ENCODE measurements at regions not wholly inside any gene's neighbourhood (a gene's known extent, or its start where the extent isn't known, plus 50 kb on each side); places are given as distances from the start of the nearest gene placed in this dataset.

DNA sequence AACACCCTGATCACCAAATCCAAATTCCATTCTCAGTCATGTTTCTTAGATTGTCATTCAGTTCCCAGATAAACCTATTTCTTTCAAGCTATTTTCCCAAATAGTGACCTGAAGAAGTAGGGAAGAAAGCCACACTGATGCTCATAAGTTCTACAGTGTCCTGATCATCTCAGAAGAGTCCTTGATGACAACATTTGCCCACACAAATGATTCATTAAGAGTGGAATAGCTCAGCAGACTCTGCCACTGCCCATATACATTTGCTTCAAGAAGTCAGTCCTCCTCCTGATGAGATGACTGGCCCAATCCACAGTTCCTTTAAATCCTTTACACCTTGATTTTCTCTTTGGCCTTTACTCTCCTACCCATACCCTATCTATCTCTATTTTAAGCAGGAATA lies 283.7 kb upstream of the NR4A3 start:
- H3K36me3 ChIP-seq (ENCODE audit: control insufficient read depth in 1 of 2, insufficient read depth in 2 of 2, low read length in 2 of 2), result no peaks in the 10 kb centered on the region

DNA sequence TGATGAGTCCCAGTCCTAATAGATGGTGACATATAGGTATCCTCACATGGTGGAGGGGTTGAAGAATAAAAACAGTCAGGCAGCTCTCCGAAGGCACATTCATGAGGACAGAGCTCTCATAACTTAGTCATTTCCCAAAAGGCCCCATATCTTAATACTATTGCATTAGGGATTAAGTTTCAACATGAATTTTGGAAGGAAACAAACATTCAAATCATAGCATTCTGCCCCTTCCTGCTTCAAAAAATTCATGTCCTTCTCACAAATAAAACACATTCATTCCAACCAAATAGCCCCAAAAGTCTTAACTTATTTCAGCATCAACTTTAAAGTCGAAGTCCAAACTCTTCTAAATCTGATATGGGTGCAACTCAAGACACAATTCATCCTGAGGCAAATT lies 277.2 kb upstream of the NR4A3 start:
- no peak overlapping the region for H3K27ac ChIP-seq (ENCODE audit: low read depth, low read length)
- H3K36me3 ChIP-seq (ENCODE audit: control insufficient read depth in 1 of 2, insufficient read depth in 2 of 2, low read length in 2 of 2), result no peaks in the 10 kb centered on the region
- H3K27me3 ChIP-seq (ENCODE audit: control insufficient read depth in 1 of 2, insufficient read depth in 2 of 2, low read length in 2 of 2), result no peaks in the 10 kb centered on the region
- no peak overlapping the region for H3K9ac ChIP-seq (ENCODE audit: low read depth in 1 of 2, low read length in 2 of 2)
- peaks cover 0 to 2% of the 10 kb centered on the region in 2 donors for H3K9me3 ChIP-seq (ENCODE audit: control insufficient read depth in 1 of 2, low read length in 2 of 2)
- no peaks in the 10 kb centered on the region for H3K4me1 ChIP-seq (ENCODE audit: control insufficient read depth in 1 of 2, insufficient read depth in 2 of 2, low read length in 2 of 2)
- no peak overlapping the region for H3K4me3 ChIP-seq (ENCODE audit: low read depth in 1 of 2, low read length in 2 of 2)

More for the DNA sequence above, 283.7 kb upstream of the NR4A3 start:
- Histone ChIP-seq H3K9ac (ENCODE audit: low read depth in 1 of 2, low read length in 2 of 2) (no peak overlapping the region), H3K27me3 (ENCODE audit: control insufficient read depth in 1 of 2, insufficient read depth in 2 of 2, low read length in 2 of 2) (no peaks in the 10 kb centered on the region), H3K4me1 (ENCODE audit: control insufficient read depth in 1 of 2, insufficient read depth in 2 of 2, low read length in 2 of 2) (no peaks in the 10 kb centered on the region), H3K4me3 (ENCODE audit: low read depth in 1 of 2, low read length in 2 of 2) (no peak overlapping the region), H3K9me3 (ENCODE audit: control insufficient read depth in 1 of 2, low read length in 2 of 2) (no peaks in the 10 kb centered on the region), H3K27ac (ENCODE audit: low read depth, low read length) (no peak overlapping the region)

DNA sequence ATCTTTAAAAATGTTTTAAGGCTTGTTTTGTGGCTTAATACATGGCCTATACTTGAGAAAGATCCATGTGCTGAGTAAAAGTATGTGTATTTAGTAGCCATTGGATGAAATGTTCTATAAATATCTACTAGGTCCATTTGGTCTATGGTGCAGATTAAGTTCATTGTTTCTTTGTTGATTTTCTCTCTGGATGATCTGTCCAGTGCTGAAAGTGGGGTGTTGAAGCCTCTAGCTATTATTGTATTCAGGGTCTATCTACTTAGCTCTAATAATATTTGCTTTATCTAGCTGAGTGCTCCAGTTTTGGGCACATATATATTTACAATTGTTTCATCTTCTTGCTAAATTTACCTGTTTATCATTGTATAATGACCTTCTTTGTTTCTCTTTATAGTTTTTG lies 272.2 kb upstream of the NR4A3 start:
- Histone ChIP-seq H3K4me3 (ENCODE audit: low read depth in 1 of 2, low read length in 2 of 2) (no peak overlapping the region), H3K36me3 (ENCODE audit: control insufficient read depth in 1 of 2, insufficient read depth in 2 of 2, low read length in 2 of 2) (no peaks in the 10 kb centered on the region), H3K27me3 (ENCODE audit: control insufficient read depth in 1 of 2, insufficient read depth in 2 of 2, low read length in 2 of 2) (no peaks in the 10 kb centered on the region), H3K4me1 (ENCODE audit: control insufficient read depth in 1 of 2, insufficient read depth in 2 of 2, low read length in 2 of 2) (no peaks in the 10 kb centered on the region), H3K9ac (ENCODE audit: low read depth in 1 of 2, low read length in 2 of 2) (no peak overlapping the region), H3K9me3 (ENCODE audit: control insufficient read depth in 1 of 2, low read length in 2 of 2) (peaks cover 4 to 8% of the 10 kb centered on the region in 2 donors), H3K27ac (ENCODE audit: low read depth, low read length) (no peak overlapping the region)

DNA sequence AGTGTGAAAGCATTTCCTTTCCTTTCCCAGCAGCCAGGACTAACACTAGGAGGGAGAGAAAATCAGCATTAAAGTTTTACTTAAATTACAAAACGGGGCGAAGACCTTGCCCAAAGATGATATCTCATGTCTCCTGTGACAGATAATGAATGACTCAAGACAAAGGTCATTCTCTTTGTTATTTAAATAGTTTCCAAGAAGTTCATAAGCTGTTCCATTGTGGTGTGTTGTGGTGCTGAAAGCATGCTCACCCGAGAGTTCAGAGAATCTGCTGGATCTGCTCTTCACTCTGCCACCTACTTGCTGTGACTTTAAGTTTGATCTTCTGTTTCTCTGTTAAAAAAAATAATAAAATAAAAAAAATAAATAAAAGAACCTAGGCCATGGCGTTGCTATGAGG lies 265.9 kb upstream of the NR4A3 start:
- Histone ChIP-seq H3K27ac (ENCODE audit: low read depth, low read length) (no peak overlapping the region), H3K4me3 (ENCODE audit: low read depth in 1 of 2, low read length in 2 of 2) (no peak overlapping the region), H3K36me3 (ENCODE audit: control insufficient read depth in 1 of 2, insufficient read depth in 2 of 2, low read length in 2 of 2) (no peaks in the 10 kb centered on the region), H3K9ac (ENCODE audit: low read depth in 1 of 2, low read length in 2 of 2) (no peak overlapping the region), H3K9me3 (ENCODE audit: control insufficient read depth in 1 of 2, low read length in 2 of 2) (peaks cover 0 to 4% of the 10 kb centered on the region in 2 donors), H3K27me3 (ENCODE audit: control insufficient read depth in 1 of 2, insufficient read depth in 2 of 2, low read length in 2 of 2) (peaks cover 0 to 3% of the 10 kb centered on the region in 2 donors), H3K4me1 (ENCODE audit: control insufficient read depth in 1 of 2, insufficient read depth in 2 of 2, low read length in 2 of 2) (no peaks in the 10 kb centered on the region)

DNA sequence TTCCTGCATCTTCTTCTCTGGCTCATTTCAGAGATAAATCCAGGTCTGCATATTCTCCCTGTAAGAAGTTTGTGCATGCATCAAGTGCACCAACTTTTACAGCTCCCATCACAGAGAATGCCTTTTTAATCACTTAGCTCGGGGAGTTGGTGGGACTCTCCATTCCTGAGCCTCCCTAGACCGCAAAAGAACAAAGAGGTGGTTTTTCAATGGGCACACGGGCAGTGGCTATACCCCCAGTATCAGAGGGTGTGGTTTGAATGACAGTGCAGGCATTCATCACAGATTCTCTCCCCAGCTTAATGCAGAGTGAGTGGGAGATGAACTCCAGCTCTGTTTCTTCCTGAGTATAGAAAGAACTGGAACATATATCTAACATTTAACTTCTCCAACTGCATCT lies 264.7 kb upstream of the NR4A3 start:
- H3K9me3 ChIP-seq (ENCODE audit: control insufficient read depth in 1 of 2, low read length in 2 of 2), result peaks cover 0 to 2% of the 10 kb centered on the region in 2 donors
- peaks cover 0 to 3% of the 10 kb centered on the region in 2 donors for H3K27me3 ChIP-seq (ENCODE audit: control insufficient read depth in 1 of 2, insufficient read depth in 2 of 2, low read length in 2 of 2)
- H3K27ac ChIP-seq (ENCODE audit: low read depth, low read length), result no peak overlapping the region
- H3K4me1 ChIP-seq (ENCODE audit: control insufficient read depth in 1 of 2, insufficient read depth in 2 of 2, low read length in 2 of 2), result no peaks in the 10 kb centered on the region
- no peaks in the 10 kb centered on the region for H3K36me3 ChIP-seq (ENCODE audit: control insufficient read depth in 1 of 2, insufficient read depth in 2 of 2, low read length in 2 of 2)
- H3K9ac ChIP-seq (ENCODE audit: low read depth in 1 of 2, low read length in 2 of 2), result no peak overlapping the region
- no peak overlapping the region for H3K4me3 ChIP-seq (ENCODE audit: low read depth in 1 of 2, low read length in 2 of 2)

DNA sequence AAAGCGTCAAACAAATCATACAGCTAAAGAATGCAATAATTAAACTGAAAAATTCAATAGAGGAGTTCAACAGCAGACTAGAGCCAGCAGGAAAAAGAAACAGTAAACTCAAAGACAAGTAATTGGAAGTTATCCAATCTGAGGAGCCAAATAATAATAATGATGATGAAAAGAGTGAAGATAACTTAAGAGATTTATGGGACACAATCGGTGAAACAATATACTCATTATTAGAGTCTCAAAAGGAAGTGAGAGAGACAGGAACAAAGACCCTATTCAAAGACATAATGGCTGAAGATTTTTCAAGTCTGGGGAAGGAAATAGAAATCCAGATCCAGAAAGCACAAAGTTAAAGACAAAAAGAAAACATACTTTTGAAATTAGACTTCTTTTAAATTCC lies 263.9 kb upstream of the NR4A3 start:
- H3K36me3 ChIP-seq (ENCODE audit: control insufficient read depth in 1 of 2, insufficient read depth in 2 of 2, low read length in 2 of 2), result no peaks in the 10 kb centered on the region
- peaks cover 0 to 3% of the 10 kb centered on the region in 2 donors for H3K27me3 ChIP-seq (ENCODE audit: control insufficient read depth in 1 of 2, insufficient read depth in 2 of 2, low read length in 2 of 2)
- H3K9ac ChIP-seq (ENCODE audit: low read depth in 1 of 2, low read length in 2 of 2), result no peak overlapping the region
- no peaks in the 10 kb centered on the region for H3K9me3 ChIP-seq (ENCODE audit: control insufficient read depth in 1 of 2, low read length in 2 of 2)
- no peak overlapping the region for H3K27ac ChIP-seq (ENCODE audit: low read depth, low read length)
- no peaks in the 10 kb centered on the region for H3K4me1 ChIP-seq (ENCODE audit: control insufficient read depth in 1 of 2, insufficient read depth in 2 of 2, low read length in 2 of 2)
- no peak overlapping the region for H3K4me3 ChIP-seq (ENCODE audit: low read depth in 1 of 2, low read length in 2 of 2)

DNA sequence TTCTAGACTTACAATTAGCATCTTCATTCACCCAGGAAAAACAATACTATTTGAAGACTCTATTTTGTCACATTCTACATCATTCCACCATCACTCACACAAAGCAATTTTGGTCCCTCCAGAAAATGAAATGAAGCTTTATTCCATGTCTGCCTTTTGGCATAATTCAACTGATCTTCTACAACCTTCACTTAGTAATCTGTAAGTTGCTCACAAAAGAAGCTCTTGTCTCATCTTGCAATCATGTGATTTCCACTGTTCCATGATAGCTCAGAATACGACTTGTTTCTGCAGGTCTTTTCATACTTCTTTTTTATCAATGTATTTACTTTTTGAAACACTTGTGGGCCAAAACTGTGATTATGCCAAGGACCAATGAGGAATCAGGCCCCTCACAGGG lies 261.9 kb upstream of the NR4A3 start:
- no peaks in the 10 kb centered on the region for H3K4me1 ChIP-seq (ENCODE audit: control insufficient read depth in 1 of 2, insufficient read depth in 2 of 2, low read length in 2 of 2)
- no peaks in the 10 kb centered on the region for H3K36me3 ChIP-seq (ENCODE audit: control insufficient read depth in 1 of 2, insufficient read depth in 2 of 2, low read length in 2 of 2)
- peaks cover 0 to 3% of the 10 kb centered on the region in 2 donors for H3K27me3 ChIP-seq (ENCODE audit: control insufficient read depth in 1 of 2, insufficient read depth in 2 of 2, low read length in 2 of 2)
- no peak overlapping the region for H3K9ac ChIP-seq (ENCODE audit: low read depth in 1 of 2, low read length in 2 of 2)
- H3K4me3 ChIP-seq (ENCODE audit: low read depth in 1 of 2, low read length in 2 of 2), result no peak overlapping the region
- no peaks in the 10 kb centered on the region for H3K9me3 ChIP-seq (ENCODE audit: control insufficient read depth in 1 of 2, low read length in 2 of 2)
- H3K27ac ChIP-seq (ENCODE audit: low read depth, low read length), result no peak overlapping the region

DNA sequence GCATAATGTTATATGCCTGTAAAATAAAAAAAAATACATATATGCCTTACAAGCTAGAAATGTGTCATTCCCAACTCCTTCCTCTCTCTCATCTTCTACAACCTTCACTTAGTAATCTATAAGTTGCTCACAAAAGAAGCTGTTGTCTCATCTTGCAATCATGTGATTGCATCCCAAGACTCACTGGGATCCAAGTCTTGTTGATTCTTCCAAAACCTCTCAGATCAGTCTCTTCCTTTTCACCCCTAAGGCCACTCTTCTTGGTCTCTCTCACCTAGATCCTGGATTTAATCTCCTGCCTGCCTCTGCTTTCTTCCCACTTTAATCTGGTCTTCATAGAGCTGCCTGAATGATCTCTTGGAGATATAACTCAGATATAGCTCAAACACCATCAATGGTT lies 261.1 kb upstream of the NR4A3 start:
- no peaks in the 10 kb centered on the region for H3K9me3 ChIP-seq (ENCODE audit: control insufficient read depth in 1 of 2, low read length in 2 of 2)
- no peaks in the 10 kb centered on the region for H3K4me1 ChIP-seq (ENCODE audit: control insufficient read depth in 1 of 2, insufficient read depth in 2 of 2, low read length in 2 of 2)
- peaks cover 0 to 3% of the 10 kb centered on the region in 2 donors for H3K27me3 ChIP-seq (ENCODE audit: control insufficient read depth in 1 of 2, insufficient read depth in 2 of 2, low read length in 2 of 2)
- no peak overlapping the region for H3K4me3 ChIP-seq (ENCODE audit: low read depth in 1 of 2, low read length in 2 of 2)
- H3K27ac ChIP-seq (ENCODE audit: low read depth, low read length), result no peak overlapping the region
- H3K36me3 ChIP-seq (ENCODE audit: control insufficient read depth in 1 of 2, insufficient read depth in 2 of 2, low read length in 2 of 2), result no peaks in the 10 kb centered on the region
- no peak overlapping the region for H3K9ac ChIP-seq (ENCODE audit: low read depth in 1 of 2, low read length in 2 of 2)

DNA sequence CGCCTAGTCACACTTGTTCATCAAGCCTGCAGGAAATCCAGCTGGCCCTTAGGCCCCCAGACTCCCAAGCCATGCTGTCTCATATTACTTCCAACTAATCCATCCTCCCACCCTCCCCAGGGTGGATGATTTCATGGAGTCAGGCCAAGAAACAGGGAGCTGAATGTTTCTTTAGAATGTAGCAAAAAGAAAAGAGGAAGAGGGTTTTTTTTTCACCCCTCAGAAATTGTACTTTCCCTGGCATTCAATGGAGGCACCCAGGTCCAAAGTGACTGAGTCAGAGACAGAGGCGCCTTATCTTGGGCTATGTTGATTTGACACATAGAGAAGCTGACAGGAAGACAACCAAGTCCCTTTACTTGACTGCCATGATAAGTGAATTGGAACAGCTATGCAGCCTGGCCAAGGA lies 260.2 kb upstream of the NR4A3 start:
- Histone ChIP-seq H3K4me1 (ENCODE audit: control insufficient read depth in 1 of 2, insufficient read depth in 2 of 2, low read length in 2 of 2) (no peaks in the 10 kb centered on the region), H3K27me3 (ENCODE audit: control insufficient read depth in 1 of 2, insufficient read depth in 2 of 2, low read length in 2 of 2) (peaks cover 0 to 3% of the 10 kb centered on the region in 2 donors), H3K9ac (ENCODE audit: low read depth in 1 of 2, low read length in 2 of 2) (no peak overlapping the region), H3K36me3 (ENCODE audit: control insufficient read depth in 1 of 2, insufficient read depth in 2 of 2, low read length in 2 of 2) (no peaks in the 10 kb centered on the region), H3K9me3 (ENCODE audit: control insufficient read depth in 1 of 2, low read length in 2 of 2) (no peaks in the 10 kb centered on the region), H3K27ac (ENCODE audit: low read depth, low read length) (no peak overlapping the region), H3K4me3 (ENCODE audit: low read depth in 1 of 2, low read length in 2 of 2) (no peak overlapping the region)

DNA sequence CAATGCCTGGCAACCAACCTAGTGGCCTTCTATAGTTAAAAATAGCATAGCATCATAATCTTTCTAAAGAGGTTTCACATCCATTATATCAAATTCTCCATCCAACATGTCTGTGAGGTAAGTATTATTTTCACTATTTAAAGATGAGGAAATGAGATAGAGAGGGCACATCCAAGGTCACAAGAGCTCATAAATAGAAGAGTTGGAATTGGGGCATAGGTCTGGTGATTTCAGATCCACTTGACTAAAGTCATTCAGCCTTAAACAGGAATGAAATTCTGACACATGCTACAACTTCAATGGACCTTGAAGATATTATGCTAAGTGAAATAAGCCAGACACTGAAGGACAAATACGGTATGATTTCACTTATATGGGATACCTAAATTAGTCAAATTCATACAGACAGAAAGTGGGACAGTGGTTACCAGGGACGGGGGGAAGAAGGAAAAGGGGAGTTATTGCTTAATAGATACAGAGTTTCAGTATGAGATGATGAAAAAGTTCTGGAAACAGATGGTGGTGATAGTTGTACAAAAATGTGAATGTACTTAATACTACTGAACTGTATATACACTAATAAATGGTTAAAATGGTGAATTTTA lies 259.6 kb upstream of the NR4A3 start:
- peaks cover 0 to 2% of the 10 kb centered on the region in 2 donors for H3K27me3 ChIP-seq (ENCODE audit: control insufficient read depth in 1 of 2, insufficient read depth in 2 of 2, low read length in 2 of 2)
- H3K27ac ChIP-seq (ENCODE audit: low read depth, low read length), result no peak overlapping the region
- H3K9ac ChIP-seq (ENCODE audit: low read depth in 1 of 2, low read length in 2 of 2), result no peak overlapping the region
- no peaks in the 10 kb centered on the region for H3K4me1 ChIP-seq (ENCODE audit: control insufficient read depth in 1 of 2, insufficient read depth in 2 of 2, low read length in 2 of 2)
- no peaks in the 10 kb centered on the region for H3K36me3 ChIP-seq (ENCODE audit: control insufficient read depth in 1 of 2, insufficient read depth in 2 of 2, low read length in 2 of 2)
- H3K4me3 ChIP-seq (ENCODE audit: low read depth in 1 of 2, low read length in 2 of 2), result no peak overlapping the region
- no peaks in the 10 kb centered on the region for H3K9me3 ChIP-seq (ENCODE audit: control insufficient read depth in 1 of 2, low read length in 2 of 2)

DNA sequence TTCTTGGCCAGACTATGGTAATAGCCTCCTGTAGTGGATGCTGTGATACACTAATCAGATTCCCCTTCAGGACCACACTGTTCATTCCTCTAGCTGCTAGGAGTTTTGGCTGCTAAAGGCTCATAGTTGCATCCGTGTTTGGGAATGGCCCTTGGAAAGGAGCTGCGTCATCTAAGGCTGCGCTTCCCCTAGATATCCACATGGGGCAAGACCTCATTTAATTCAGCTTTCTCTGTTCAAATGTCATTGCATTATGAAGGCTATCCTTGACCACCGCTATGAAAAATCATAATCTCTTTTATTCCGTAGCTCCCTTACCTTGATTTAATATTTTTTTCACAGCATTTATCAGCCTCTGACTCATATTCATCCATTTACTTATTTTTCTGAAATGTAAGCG lies 258.3 kb upstream of the NR4A3 start:
- H3K36me3 ChIP-seq (ENCODE audit: control insufficient read depth in 1 of 2, insufficient read depth in 2 of 2, low read length in 2 of 2), result no peaks in the 10 kb centered on the region
- no peaks in the 10 kb centered on the region for H3K4me1 ChIP-seq (ENCODE audit: control insufficient read depth in 1 of 2, insufficient read depth in 2 of 2, low read length in 2 of 2)
- no peaks in the 10 kb centered on the region for H3K9me3 ChIP-seq (ENCODE audit: control insufficient read depth in 1 of 2, low read length in 2 of 2)
- no peaks in the 10 kb centered on the region for H3K27me3 ChIP-seq (ENCODE audit: control insufficient read depth in 1 of 2, insufficient read depth in 2 of 2, low read length in 2 of 2)
- H3K27ac ChIP-seq (ENCODE audit: low read depth, low read length), result no peak overlapping the region
- H3K9ac ChIP-seq (ENCODE audit: low read depth in 1 of 2, low read length in 2 of 2), result no peak overlapping the region
- H3K4me3 ChIP-seq (ENCODE audit: low read depth in 1 of 2, low read length in 2 of 2), result no peak overlapping the region

Measured in duodenal mucosa (tissue), 2 donors.